Midbrain (tissue), 1 donor: ENCODE measurements at regions not wholly inside any gene's neighbourhood (a gene's known extent, or its start where the extent isn't known, plus 50 kb on each side); places are given as distances from the start of the nearest gene placed in this dataset.

Experiments
- DNase-seq: peaks from one replicate; lab custom pipeline; 2025; lab: John Stamatoyannopoulos, UW

GRCh38 chr20:39268491-39268951 is 306.4 kb downstream of the DHX35 start:
- DNase-seq: no peak

- DNase-seq: no peak
These were observed 304.8 kb downstream of the DHX35 start for GRCh38 chr20:39266989-39267388.

- DNase-seq: peak; percentile 45
These were observed 302.5 kb downstream of the DHX35 start for GRCh38 chr20:39264506-39265172.

GRCh38 chr20:39263076-39263475 is 300.9 kb downstream of the DHX35 start:
- no peak for DNase-seq

GRCh38 chr20:39259808-39260207 is 297.7 kb downstream of the DHX35 start:
- no peak for DNase-seq

- no peak for DNase-seq
These were observed 297.1 kb downstream of the DHX35 start for GRCh38 chr20:39259010-39259803.

GRCh38 chr20:39258253-39258652 is 296.1 kb downstream of the DHX35 start:
- DNase-seq: no peak

GRCh38 chr20:39253051-39253755 is 291.1 kb downstream of the DHX35 start:
- DNase-seq: no peak

GRCh38 chr20:39252035-39252434 is 289.9 kb downstream of the DHX35 start:
- DNase-seq: no peak

GRCh38 chr20:39249798-39250197 is 287.7 kb downstream of the DHX35 start:
- DNase-seq: no peak

GRCh38 chr20:39248862-39249485 is 286.8 kb downstream of the DHX35 start:
- no peak for DNase-seq

- no peak for DNase-seq
These were observed 286.2 kb downstream of the DHX35 start for GRCh38 chr20:39248171-39248861.

- DNase-seq: no peak
These were observed 284.3 kb downstream of the DHX35 start for GRCh38 chr20:39246436-39246835.

GRCh38 chr20:39245685-39246311 is 283.7 kb downstream of the DHX35 start:
- DNase-seq: no peak

- no peak for DNase-seq
These were observed 281.8 kb downstream of the DHX35 start for GRCh38 chr20:39243962-39244361.

- no peak for DNase-seq
These were observed 280.5 kb downstream of the DHX35 start for GRCh38 chr20:39242614-39243013.

- DNase-seq: no peak
These were observed 272.5 kb downstream of the DHX35 start for GRCh38 chr20:39234520-39235095.

- no peak for DNase-seq
These were observed 271.6 kb downstream of the DHX35 start for GRCh38 chr20:39233755-39234154.

- DNase-seq: no peak
These were observed 265.3 kb downstream of the DHX35 start for GRCh38 chr20:39227416-39227815.

- DNase-seq: no peak
These were observed 263.8 kb downstream of the DHX35 start for GRCh38 chr20:39225978-39226377.

- no peak for DNase-seq
These were observed 263.4 kb downstream of the DHX35 start for GRCh38 chr20:39225536-39225935.
